IMR-90 (cell line): ENCODE measurements at regions not wholly inside any gene's neighbourhood (a gene's known extent, or its start where the extent isn't known, plus 50 kb on each side); places are given as distances from the start of the nearest gene placed in this dataset.

Experiments used
- ATAC-seq: fragments of 200-7000 bp; cut with Tn5 transposase; 2 replicates; pipeline ENCODE4 v1.9.1; 2020; ENCODE audit warnings: low read depth, mild to moderate bottlenecking, moderate library complexity
- BruUV-seq: library from RNA; stranded (reverse); fragments of 400-500 nt; replicated peaks from 2 replicates; lab custom pipeline; 2021; lab: Mats Ljungman, UMichigan
- CTCF ChIA-PET: fragments of 300-600 bp; formaldehyde crosslinking; extraction: SDS; loops from one replicate; lab custom pipeline; 2021; ENCODE audit warnings: antibody characterized with exemption; lab: Yijun Ruan, JAX
- POLR2A ChIA-PET: fragments of 300-600 bp; sonication (Branson Sonifier 250); formaldehyde crosslinking; loops from one replicate; lab custom pipeline; 2022; ENCODE audit warnings: antibody characterized with exemption; ENCODE audit not compliant: unreplicated experiment; lab: Charles Lee
- DNase-seq: peaks from one replicate; pipeline ENCODE4 v3.0.0; 2013
- H2AFZ ChIP-seq: replicated peaks from 2 replicates; pipeline ENCODE3; 2013; ENCODE audit warnings: low read length, mild to moderate bottlenecking; ENCODE audit not compliant: poor library complexity
- H2AK5ac ChIP-seq: 2 replicates; pipeline ENCODE4 v1.6.1; 2013; ENCODE audit warnings: low read depth, low read length, inconsistent platforms
- H2AK9ac ChIP-seq: replicated peaks from 2 replicates; pipeline ENCODE3; 2013; ENCODE audit warnings: mild to moderate bottlenecking, low read depth, low read length, moderate library complexity; ENCODE audit not compliant: poor library complexity
- H2BK120ac ChIP-seq: 2 replicates; pipeline ENCODE4 v1.6.1; 2013; ENCODE audit warnings: low read depth, low read length, inconsistent platforms
- H2BK15ac ChIP-seq: 3 replicates; pipeline ENCODE4 v1.6.1; 2013; ENCODE audit warnings: low read depth, low read length, inconsistent platforms
- H2BK20ac ChIP-seq: 2 replicates; pipeline ENCODE4 v1.6.1; 2013; ENCODE audit warnings: low read depth, mild to moderate bottlenecking, inconsistent platforms, low read length, moderate library complexity
- H2BK5ac ChIP-seq: 2 replicates; pipeline ENCODE4 v1.6.1; 2013; ENCODE audit warnings: mild to moderate bottlenecking, low read depth, low read length, inconsistent platforms; ENCODE audit not compliant: poor library complexity, severe bottlenecking
- H3K14ac ChIP-seq: replicated peaks from 2 replicates; pipeline ENCODE4 v1.6.1; 2013; ENCODE audit warnings: low read depth, low read length, inconsistent platforms
- H3K18ac ChIP-seq: 2 replicates; pipeline ENCODE4 v1.6.1; 2013; ENCODE audit warnings: low read depth, low read length, control low read depth
- H3K23ac ChIP-seq: 2 replicates; pipeline ENCODE4 v1.6.1; 2013; ENCODE audit warnings: low read depth, low read length, inconsistent platforms
- H3K27ac ChIP-seq: 2 replicates; pipeline ENCODE4 v1.5.1; 2013; ENCODE audit warnings: mild to moderate bottlenecking, control low read depth, low read length; ENCODE audit not compliant: insufficient read depth
- H3K27me3 ChIP-seq: 2 replicates; pipeline ENCODE4 v1.6.1; 2013; ENCODE audit warnings: low read length; ENCODE audit not compliant: control insufficient read depth, insufficient read depth
- H3K36me3 ChIP-seq: 2 replicates; pipeline ENCODE4 v1.6.1; 2013; ENCODE audit warnings: low read length, mixed read lengths; ENCODE audit not compliant: control insufficient read depth, insufficient read depth
- H3K4ac ChIP-seq: 2 replicates; pipeline ENCODE4 v1.6.1; 2013; ENCODE audit warnings: low read depth, low read length, inconsistent platforms
- H3K4me1 ChIP-seq: 2 replicates; pipeline ENCODE4 v1.6.1; 2013; ENCODE audit warnings: low read length, mixed read lengths; ENCODE audit not compliant: control insufficient read depth, insufficient read depth
- H3K4me2 ChIP-seq: 2 replicates; pipeline ENCODE4 v1.6.1; 2013; ENCODE audit warnings: low read depth, mild to moderate bottlenecking, control low read depth, low read length, moderate library complexity
- H3K4me3 ChIP-seq: 2 replicates; pipeline ENCODE4 v1.5.1; 2013; ENCODE audit warnings: low read depth, mild to moderate bottlenecking, control low read depth, low read length, moderate library complexity; ENCODE audit not compliant: insufficient read depth
- H3K56ac ChIP-seq: 2 replicates; pipeline ENCODE4 v1.6.1; 2013; ENCODE audit warnings: low read length, inconsistent platforms; ENCODE audit not compliant: insufficient read depth; ENCODE audit errors: extremely low read depth
- H3K79me1 ChIP-seq, 2 experiments: 2 replicates each; pipeline ENCODE4 v1.6.1; 2013; ENCODE audit warnings: low read length in 2 of 2, inconsistent platforms in 1 of 2, low read depth in 1 of 2
- H3K9ac ChIP-seq: 2 replicates; pipeline ENCODE4 v1.6.1; 2013; ENCODE audit warnings: low read depth, low read length, control low read depth
- H3K9me1 ChIP-seq: 2 replicates; pipeline ENCODE4 v1.6.1; 2013; ENCODE audit warnings: low read length, inconsistent platforms; ENCODE audit not compliant: insufficient read depth
- H3K9me3 ChIP-seq: 2 replicates; pipeline ENCODE4 v1.6.1; 2013; ENCODE audit warnings: low read length; ENCODE audit not compliant: control insufficient read depth, insufficient read depth
- H4K20me1 ChIP-seq: 2 replicates; pipeline ENCODE4 v1.6.1; 2013; ENCODE audit warnings: low read length, inconsistent platforms; ENCODE audit not compliant: insufficient read depth
- H4K5ac ChIP-seq: 2 replicates; pipeline ENCODE4 v1.6.1; 2013; ENCODE audit warnings: mild to moderate bottlenecking, low read depth, low read length, control low read depth
- H4K8ac ChIP-seq, 2 experiments: 2 replicates each; pipeline ENCODE4 v1.6.1; 2013; ENCODE audit warnings: low read depth in 2 of 2, low read length in 2 of 2, control low read depth in 1 of 2, inconsistent platforms in 1 of 2
- H4K91ac ChIP-seq: 2 replicates; pipeline ENCODE4 v1.6.1; 2013; ENCODE audit warnings: low read depth, low read length, inconsistent platforms; ENCODE audit not compliant: insufficient read depth
- BHLHE40 ChIP-seq: fragments of 150-350 bp; IDR thresholded peaks from 2 replicates; pipeline ENCODE4 v1.6.1; 2016; ENCODE audit warnings: mild to moderate bottlenecking, low read depth, low read length
- CHD1 ChIP-seq: IDR thresholded peaks from 2 replicates; pipeline ENCODE4 v1.6.1; 2012; ENCODE audit warnings: low read depth, low read length, improper control_type of control experiment
- ELK1 ChIP-seq: fragments of 150-350 bp; IDR thresholded peaks from 2 replicates; pipeline ENCODE4 v1.6.1; 2016; ENCODE audit warnings: low read depth, mild to moderate bottlenecking, low read length, moderate library complexity, borderline replicate concordance
- FOS ChIP-seq: fragments of 150-350 bp; IDR thresholded peaks from 2 replicates; pipeline ENCODE4 v1.6.1; 2016; ENCODE audit warnings: low read depth, low read length
- MAFK ChIP-seq: IDR thresholded peaks from 2 replicates; pipeline ENCODE4 v1.6.1; 2012; ENCODE audit warnings: low read depth, low read length, improper control_type of control experiment
- NFE2L2 ChIP-seq: fragments of 150-350 bp; IDR thresholded peaks from 2 replicates; pipeline ENCODE4 v1.6.1; 2016; ENCODE audit warnings: low read depth, mild to moderate bottlenecking, low read length
- POLR2A ChIP-seq: IDR thresholded peaks from 2 replicates; pipeline ENCODE4 v1.6.1; 2012; ENCODE audit warnings: mild to moderate bottlenecking, low read depth, low read length
- RFX5 ChIP-seq: IDR thresholded peaks from 2 replicates; pipeline ENCODE4 v1.8.0; 2012; ENCODE audit warnings: low read depth, mild to moderate bottlenecking, low read length, moderate library complexity
- WGBS, 2 experiments: methylation state at CpG; one replicate each; pipeline versions ENCODE4 v1.1.5 to v1.1.7; 2013; ENCODE audit warnings: missing lambda C conversion rate in 2 of 2; ENCODE audit not compliant: insufficient read length in 1 of 2; ENCODE audit errors: extremely low coverage in 2 of 2; 5-methylcytosine and 5-hydroxymethylcytosine counted together
- dilution Hi-C: fragments of 300-500 bp; cut with HindIII; formaldehyde crosslinking; loops from one replicate; pipeline ENCODE4 v1.14.3; 2018; ENCODE audit warnings: low sequenced_read_pairs; ENCODE audit not compliant: unreplicated experiment
- in situ Hi-C: fragments of 300-500 bp; cut with MboI; formaldehyde crosslinking; loops from 3 replicates; pipeline ENCODE4 v1.14.3; 2019; ENCODE audit warnings: low sequenced_read_pairs, inconsistent platforms, mixed read lengths
- intact Hi-C: fragments of 100-400 bp; cut with micrococcal nuclease; formaldehyde crosslinking; loops from 2 replicates; pipeline ENCODE4 v1.10.0; 2022
- TF ChIP-seq, protein P1 (sequence below): fragments of 150-350 bp; IDR thresholded peaks from 2 replicates; pipeline ENCODE4 v1.6.1; 2017; ENCODE audit warnings: mild to moderate bottlenecking, antibody characterized with exemption, low read length, low read depth

DNA sequence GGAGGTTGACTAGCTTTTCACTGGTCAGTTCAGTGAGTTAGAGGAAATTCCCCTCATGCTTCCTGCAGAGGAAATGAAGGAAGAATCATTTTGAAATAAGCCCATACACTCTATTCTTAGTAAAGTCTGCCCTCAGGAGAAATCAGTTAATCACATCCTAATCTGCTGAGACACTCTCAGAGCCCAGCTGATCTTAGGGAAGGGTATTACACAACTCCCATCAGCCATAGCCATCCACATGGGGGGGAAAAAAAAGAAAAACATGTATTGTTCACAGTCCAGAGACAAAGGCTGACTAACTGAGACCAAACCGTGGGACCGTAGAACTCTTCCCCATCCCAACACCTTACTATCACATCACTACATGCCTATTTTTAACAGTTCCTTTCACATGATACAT, 722.3 kb downstream of the CDH8 start:
- Histone ChIP-seq H3K4ac (no peak overlapping the region), H3K4me2 (no peak overlapping the region), H2BK15ac (no peak overlapping the region), H3K27me3 (no peaks in the 10 kb centered on the region), H3K9me1 (no peaks in the 10 kb centered on the region), H4K8ac (no peak overlapping the region), H2AK9ac (no peak overlapping the region), H3K79me1 (no peaks in the 10 kb centered on the region), H3K23ac (no peak overlapping the region), H2AK5ac (no peak overlapping the region), H3K4me3 (no peak overlapping the region), H4K91ac (no peak overlapping the region), H3K4me1 (no peaks in the 10 kb centered on the region), H2BK5ac (no peak overlapping the region), H3K56ac (no peak overlapping the region), H3K14ac (no peak overlapping the region), H4K5ac (no peak overlapping the region), H2BK20ac (no peak overlapping the region), H3K18ac (no peak overlapping the region), H2BK120ac (no peak overlapping the region), H3K27ac (no peak overlapping the region), H2AFZ (no peak overlapping the region), H3K36me3 (no peaks in the 10 kb centered on the region), H3K9me3 (peaks cover 8% of the 10 kb centered on the region), H3K9ac (no peak overlapping the region), H4K20me1 (no peaks in the 10 kb centered on the region)
- BruUV-seq, result no TSS peak
- no CpG with 5 or more reads among the region's 2 CpGs for WGBS, 2 experiments
- in situ Hi-C loops (no loop called here), dilution Hi-C loops (no loop called here), intact Hi-C loops (no loop called here)
- no peak for ATAC-seq
- POLR2A ChIA-PET, result no interaction called here
- CTCF ChIA-PET, result no interaction called here
- DNase-seq, result no peak
- TF ChIP-seq, protein P1, sequence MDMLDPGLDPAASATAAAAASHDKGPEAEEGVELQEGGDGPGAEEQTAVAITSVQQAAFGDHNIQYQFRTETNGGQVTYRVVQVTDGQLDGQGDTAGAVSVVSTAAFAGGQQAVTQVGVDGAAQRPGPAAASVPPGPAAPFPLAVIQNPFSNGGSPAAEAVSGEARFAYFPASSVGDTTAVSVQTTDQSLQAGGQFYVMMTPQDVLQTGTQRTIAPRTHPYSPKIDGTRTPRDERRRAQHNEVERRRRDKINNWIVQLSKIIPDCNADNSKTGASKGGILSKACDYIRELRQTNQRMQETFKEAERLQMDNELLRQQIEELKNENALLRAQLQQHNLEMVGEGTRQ, result no peak
- TF ChIP-seq BHLHE40 (no peak), ELK1 (no peak), NFE2L2 (no peak), CHD1 (no peak), POLR2A (no peak), FOS (no peak), MAFK (no peak), RFX5 (no peak)
